ENCODE measurements at regions not wholly inside any gene's neighbourhood (a gene's known extent, or its start where the extent isn't known, plus 50 kb on each side); places are given as distances from the start of the nearest gene placed in this dataset.

DNA sequence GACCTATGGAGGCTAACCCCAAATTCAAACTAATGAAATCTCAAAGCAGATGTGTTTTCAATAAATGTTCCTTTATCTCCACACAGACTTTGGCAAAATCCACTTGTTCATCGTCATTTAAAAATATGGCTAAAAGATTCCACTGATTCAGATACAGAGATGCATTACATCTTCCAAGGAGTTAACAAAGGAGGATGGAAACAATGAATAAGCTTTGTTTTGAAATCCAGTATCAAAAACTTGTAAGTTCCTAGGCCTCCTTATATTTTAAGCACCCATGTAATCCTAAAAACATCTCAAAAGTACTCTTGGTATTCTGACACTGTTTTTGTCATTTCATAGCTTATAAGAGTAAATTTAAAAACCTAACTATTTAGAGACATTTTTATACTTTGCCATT lies 345.6 kb upstream of the ACTBL2 start:
- Histone ChIP-seq H3K79me2 (ENCODE audit: control insufficient read depth, low read length) (no peaks in the 10 kb centered on the region), H3K9me2 (replicated peaks; ENCODE audit: control insufficient read depth, low read length) (no peaks in the 10 kb centered on the region; the same call in 1 of the 2 replicates)
- TF ChIP-seq, protein P1, sequence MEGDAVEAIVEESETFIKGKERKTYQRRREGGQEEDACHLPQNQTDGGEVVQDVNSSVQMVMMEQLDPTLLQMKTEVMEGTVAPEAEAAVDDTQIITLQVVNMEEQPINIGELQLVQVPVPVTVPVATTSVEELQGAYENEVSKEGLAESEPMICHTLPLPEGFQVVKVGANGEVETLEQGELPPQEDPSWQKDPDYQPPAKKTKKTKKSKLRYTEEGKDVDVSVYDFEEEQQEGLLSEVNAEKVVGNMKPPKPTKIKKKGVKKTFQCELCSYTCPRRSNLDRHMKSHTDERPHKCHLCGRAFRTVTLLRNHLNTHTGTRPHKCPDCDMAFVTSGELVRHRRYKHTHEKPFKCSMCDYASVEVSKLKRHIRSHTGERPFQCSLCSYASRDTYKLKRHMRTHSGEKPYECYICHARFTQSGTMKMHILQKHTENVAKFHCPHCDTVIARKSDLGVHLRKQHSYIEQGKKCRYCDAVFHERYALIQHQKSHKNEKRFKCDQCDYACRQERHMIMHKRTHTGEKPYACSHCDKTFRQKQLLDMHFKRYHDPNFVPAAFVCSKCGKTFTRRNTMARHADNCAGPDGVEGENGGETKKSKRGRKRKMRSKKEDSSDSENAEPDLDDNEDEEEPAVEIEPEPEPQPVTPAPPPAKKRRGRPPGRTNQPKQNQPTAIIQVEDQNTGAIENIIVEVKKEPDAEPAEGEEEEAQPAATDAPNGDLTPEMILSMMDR (IDR thresholded peaks at IDR 0.05; ENCODE audit: low read depth, low read length, poor library complexity, severe bottlenecking), result no peak
- TF ChIP-seq EZH2phosphoT487 (IDR thresholded peaks at IDR 0.05; ENCODE audit: borderline replicate concordance, low read length), result no peak

DNA sequence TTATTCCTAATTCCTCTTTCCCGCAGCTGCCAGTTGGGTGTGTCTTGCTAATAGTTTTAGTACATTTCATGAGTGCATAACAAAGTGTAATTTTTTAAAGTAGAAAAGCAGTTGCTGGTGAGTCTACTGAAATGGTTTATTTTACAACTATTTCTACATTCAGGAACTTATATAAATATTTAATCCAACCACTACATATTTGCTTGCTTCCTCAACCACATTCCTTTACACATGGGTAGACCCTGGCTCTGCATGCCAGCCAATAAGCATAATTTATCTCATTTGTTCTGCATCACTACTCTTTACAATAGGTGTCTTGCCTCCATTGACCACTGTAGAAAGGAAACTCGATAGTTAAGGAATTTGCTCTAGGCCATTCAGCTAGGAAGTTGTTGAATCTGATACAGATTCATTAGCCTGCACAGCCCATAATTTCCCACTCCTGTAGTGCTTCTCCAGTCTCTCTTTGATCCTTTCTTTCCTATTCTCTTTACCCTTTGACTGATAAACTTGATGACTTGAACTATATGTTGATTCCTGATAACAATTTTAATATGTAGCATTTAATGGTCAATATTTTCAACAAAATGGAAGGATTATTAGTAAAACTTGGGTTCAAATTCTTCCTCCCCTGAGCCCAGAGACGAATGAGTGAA lies 342.5 kb upstream of the ACTBL2 start:
- no peaks in the 10 kb centered on the region for H3K79me2 ChIP-seq (ENCODE audit: control insufficient read depth, low read length)
- H3K27ac ChIP-seq (ENCODE audit: low read depth, low read length), result no peak overlapping the region
- no peak overlapping the region for H3K4me2 ChIP-seq (ENCODE audit: low read length)
- H3K27me3 ChIP-seq (ENCODE audit: control insufficient read depth, low read length), result no peaks in the 10 kb centered on the region
- H3K4me3 ChIP-seq (ENCODE audit: low read length), result no peak overlapping the region
- no peaks in the 10 kb centered on the region for H3F3A ChIP-seq (ENCODE audit: control insufficient read depth, insufficient read depth)
- H3K36me3 ChIP-seq (ENCODE audit: control insufficient read depth, low read length), result no peaks in the 10 kb centered on the region
- no peaks in the 10 kb centered on the region for H4K20me1 ChIP-seq (ENCODE audit: control insufficient read depth, insufficient read depth, low read depth, low read length)
- H3K9me2 ChIP-seq (replicated peaks; ENCODE audit: control insufficient read depth, low read length), result no peaks in the 10 kb centered on the region
- no peak for TF ChIP-seq EZH2phosphoT487 (IDR thresholded peaks at IDR 0.05; ENCODE audit: borderline replicate concordance, low read length)
- TF ChIP-seq, protein P1 (IDR thresholded peaks at IDR 0.05; ENCODE audit: low read depth, low read length, poor library complexity, severe bottlenecking), result no peak
- H3K9me3 ChIP-seq (ENCODE audit: control insufficient read depth, insufficient read depth, low read length), result no peaks in the 10 kb centered on the region
- H3K4me1 ChIP-seq (ENCODE audit: control insufficient read depth, low read length), result no peaks in the 10 kb centered on the region

More for the DNA sequence above, 345.6 kb upstream of the ACTBL2 start:
- Histone ChIP-seq H3K27me3 (ENCODE audit: control insufficient read depth, low read length) (no peaks in the 10 kb centered on the region), H3K4me2 (ENCODE audit: low read length) (no peak overlapping the region), H4K20me1 (ENCODE audit: control insufficient read depth, insufficient read depth, low read depth, low read length) (no peaks in the 10 kb centered on the region), H3F3A (ENCODE audit: control insufficient read depth, insufficient read depth) (no peaks in the 10 kb centered on the region), H3K4me3 (ENCODE audit: low read length) (no peak overlapping the region), H3K4me1 (ENCODE audit: control insufficient read depth, low read length) (no peaks in the 10 kb centered on the region), H3K27ac (ENCODE audit: low read depth, low read length) (no peak overlapping the region), H3K36me3 (ENCODE audit: control insufficient read depth, low read length) (no peaks in the 10 kb centered on the region), H3K9me3 (ENCODE audit: control insufficient read depth, insufficient read depth, low read length) (no peaks in the 10 kb centered on the region)

DNA sequence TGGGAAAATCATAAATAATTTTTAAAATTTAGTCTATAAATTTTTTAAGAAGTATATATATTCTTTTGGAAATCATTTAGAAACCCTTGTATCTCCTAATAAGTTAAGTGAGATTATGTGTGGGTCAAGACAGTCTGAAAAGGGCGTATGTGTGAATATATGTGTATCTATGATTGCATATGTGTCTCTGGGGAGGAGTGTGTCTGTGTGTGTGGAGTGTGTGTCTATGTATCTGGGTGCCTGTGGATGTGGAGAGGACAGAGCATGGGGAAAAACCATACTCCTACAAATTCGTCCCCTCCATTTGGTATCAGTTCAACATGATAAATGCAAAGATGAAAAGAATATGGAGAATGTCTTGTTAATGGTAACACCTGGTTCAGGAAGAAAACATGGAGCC lies 342.0 kb upstream of the ACTBL2 start:
- Histone ChIP-seq H3K4me1 (ENCODE audit: control insufficient read depth, low read length) (no peaks in the 10 kb centered on the region), H3K36me3 (ENCODE audit: control insufficient read depth, low read length) (no peaks in the 10 kb centered on the region), H3K79me2 (ENCODE audit: control insufficient read depth, low read length) (no peaks in the 10 kb centered on the region), H3F3A (ENCODE audit: control insufficient read depth, insufficient read depth) (no peaks in the 10 kb centered on the region), H3K27me3 (ENCODE audit: control insufficient read depth, low read length) (no peaks in the 10 kb centered on the region), H3K9me2 (replicated peaks; ENCODE audit: control insufficient read depth, low read length) (no peaks in the 10 kb centered on the region), H3K27ac (ENCODE audit: low read depth, low read length) (no peak overlapping the region), H3K4me3 (ENCODE audit: low read length) (no peak overlapping the region), H4K20me1 (ENCODE audit: control insufficient read depth, insufficient read depth, low read depth, low read length) (no peaks in the 10 kb centered on the region), H3K4me2 (ENCODE audit: low read length) (no peak overlapping the region), H3K9me3 (ENCODE audit: control insufficient read depth, insufficient read depth, low read length) (no peaks in the 10 kb centered on the region)
- no peak for TF ChIP-seq EZH2phosphoT487 (IDR thresholded peaks at IDR 0.05; ENCODE audit: borderline replicate concordance, low read length)
- TF ChIP-seq, protein P1 (IDR thresholded peaks at IDR 0.05; ENCODE audit: low read depth, low read length, poor library complexity, severe bottlenecking), result no peak

Data from DOHH2 (cell line).